ENCODE measurements at regions not wholly inside any gene's neighbourhood (a gene's known extent, or its start where the extent isn't known, plus 50 kb on each side); places are given as distances from the start of the nearest gene placed in this dataset.

- Histone ChIP-seq H3K27ac (no peak overlapping the region), H3K4me3 (no peak overlapping the region), H3K27me3 (no peaks in the 10 kb centered on the region), H3K4me1 (no peaks in the 10 kb centered on the region), H3K9me3 (no peaks in the 10 kb centered on the region), H3K36me3 (no peaks in the 10 kb centered on the region)
- intact Hi-C loops (cut with DNase I; ENCODE audit: low total_unique reads), result no loop called here
- no peak for DNase-seq
- TF ChIP-seq POLR2A (IDR thresholded peaks at IDR 0.05) (no peak), CTCF (IDR thresholded peaks at IDR 0.05) (no peak)
Measured at GRCh38 chr13:60328073-60328472, 68.9 kb upstream of the TDRD3 start.

GRCh38 chr13:60329221-60329923, 67.6 kb upstream of the TDRD3 start:
- DNase-seq, result no peak
- Histone ChIP-seq H3K4me3 (no peak overlapping the region), H3K4me1 (no peaks in the 10 kb centered on the region), H3K27me3 (no peaks in the 10 kb centered on the region), H3K9me3 (no peaks in the 10 kb centered on the region), H3K36me3 (no peaks in the 10 kb centered on the region), H3K27ac (no peak overlapping the region)
- intact Hi-C loops (cut with DNase I; ENCODE audit: low total_unique reads), result no loop called here
- TF ChIP-seq CTCF (IDR thresholded peaks at IDR 0.05), result no peak
- TF ChIP-seq POLR2A (IDR thresholded peaks at IDR 0.05), result no peak

- TF ChIP-seq POLR2A (IDR thresholded peaks at IDR 0.05) (no peak), CTCF (IDR thresholded peaks at IDR 0.05) (no peak)
- no peak for DNase-seq
- Histone ChIP-seq H3K27ac (no peak overlapping the region), H3K4me1 (no peaks in the 10 kb centered on the region), H3K9me3 (no peaks in the 10 kb centered on the region), H3K36me3 (no peaks in the 10 kb centered on the region), H3K4me3 (no peak overlapping the region), H3K27me3 (no peaks in the 10 kb centered on the region)
- intact Hi-C loops (cut with DNase I; ENCODE audit: low total_unique reads), result no loop called here
Measured at GRCh38 chr13:60331249-60332012, 65.6 kb upstream of the TDRD3 start.

DNA sequence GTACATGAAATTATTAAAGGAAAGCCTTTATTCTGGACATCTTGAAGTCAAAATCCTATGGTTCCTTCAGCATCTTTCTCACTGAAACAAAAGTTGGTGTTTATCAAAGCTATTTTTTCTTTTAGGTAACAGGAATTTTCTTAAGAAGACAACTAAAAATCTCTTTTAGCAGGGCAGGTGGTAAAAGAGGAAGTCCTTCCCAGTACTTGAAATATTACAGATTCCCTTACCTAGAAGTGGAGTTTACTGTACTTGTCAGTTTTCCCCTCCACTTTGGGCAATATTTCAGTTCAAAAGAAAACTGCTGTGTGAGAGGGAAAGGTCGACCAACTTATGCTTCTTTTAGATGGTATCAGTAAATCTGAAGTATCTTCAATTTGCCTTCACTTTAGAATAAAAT, 64.3 kb upstream of the TDRD3 start:
- no peak for DNase-seq
- H3K27me3 ChIP-seq, result no peaks in the 10 kb centered on the region
- H3K27ac ChIP-seq, result no peak overlapping the region
- H3K4me1 ChIP-seq, result no peaks in the 10 kb centered on the region
- no peak for TF ChIP-seq CTCF (IDR thresholded peaks at IDR 0.05)
- no peak for TF ChIP-seq POLR2A (IDR thresholded peaks at IDR 0.05)
- intact Hi-C loops (cut with DNase I; ENCODE audit: low total_unique reads), result no loop called here
- H3K9me3 ChIP-seq, result no peaks in the 10 kb centered on the region
- H3K36me3 ChIP-seq, result no peaks in the 10 kb centered on the region
- H3K4me3 ChIP-seq, result no peak overlapping the region

- H3K4me1 ChIP-seq, result no peaks in the 10 kb centered on the region
- H3K4me3 ChIP-seq, result no peak overlapping the region
- DNase-seq, result no peak
- intact Hi-C loops (cut with DNase I; ENCODE audit: low total_unique reads), result no loop called here
- no peaks in the 10 kb centered on the region for H3K27me3 ChIP-seq
- no peak for TF ChIP-seq CTCF (IDR thresholded peaks at IDR 0.05)
- TF ChIP-seq POLR2A (IDR thresholded peaks at IDR 0.05), result no peak
- no peak overlapping the region for H3K27ac ChIP-seq
- H3K36me3 ChIP-seq, result no peaks in the 10 kb centered on the region
- H3K9me3 ChIP-seq, result no peaks in the 10 kb centered on the region
Measured at GRCh38 chr13:60334310-60334709, 62.7 kb upstream of the TDRD3 start.
